Endothelial cell (in vitro differentiated cells): ENCODE measurements at regions not wholly inside any gene's neighbourhood (a gene's known extent, or its start where the extent isn't known, plus 50 kb on each side); places are given as distances from the start of the nearest gene placed in this dataset.

Source experiments
- DNase-seq: peaks from one replicate; pipeline ENCODE4 v3.0.0; 2021; ENCODE audit warnings: low spot score
- H3K27ac Mint-ChIP-seq: one replicate; pipeline ENCODE4 v1.8.0; 2021; ENCODE audit warnings: mixed read lengths, inconsistent platforms; ENCODE audit not compliant: unreplicated experiment
- H3K27me3 Mint-ChIP-seq: one replicate; pipeline ENCODE4 v1.8.0; 2021; ENCODE audit warnings: mild to moderate bottlenecking, moderate library complexity, mixed read lengths, inconsistent platforms; ENCODE audit not compliant: unreplicated experiment
- H3K36me3 Mint-ChIP-seq: one replicate; pipeline ENCODE4 v1.8.0; 2021; ENCODE audit warnings: mild to moderate bottlenecking, low read depth, mixed read lengths, inconsistent platforms; ENCODE audit not compliant: unreplicated experiment
- H3K4me1 Mint-ChIP-seq: one replicate; pipeline ENCODE4 v1.8.0; 2021; ENCODE audit warnings: mild to moderate bottlenecking, mixed read lengths, inconsistent platforms; ENCODE audit not compliant: unreplicated experiment
- H3K4me3 Mint-ChIP-seq: one replicate; pipeline ENCODE4 v1.8.0; 2021; ENCODE audit warnings: mild to moderate bottlenecking, mixed read lengths, inconsistent platforms; ENCODE audit not compliant: unreplicated experiment
- H3K9me3 Mint-ChIP-seq: one replicate; pipeline ENCODE4 v1.8.0; 2021; ENCODE audit warnings: mixed read lengths, inconsistent platforms; ENCODE audit not compliant: unreplicated experiment
- TF ChIP-seq, protein P1 (sequence below): fragments of 200-600 bp; sonication (generic); IDR thresholded peaks from one replicate; pipeline ENCODE4 v1.5.0; 2021; ENCODE audit warnings: antibody characterized with exemption; ENCODE audit not compliant: unreplicated experiment

DNA sequence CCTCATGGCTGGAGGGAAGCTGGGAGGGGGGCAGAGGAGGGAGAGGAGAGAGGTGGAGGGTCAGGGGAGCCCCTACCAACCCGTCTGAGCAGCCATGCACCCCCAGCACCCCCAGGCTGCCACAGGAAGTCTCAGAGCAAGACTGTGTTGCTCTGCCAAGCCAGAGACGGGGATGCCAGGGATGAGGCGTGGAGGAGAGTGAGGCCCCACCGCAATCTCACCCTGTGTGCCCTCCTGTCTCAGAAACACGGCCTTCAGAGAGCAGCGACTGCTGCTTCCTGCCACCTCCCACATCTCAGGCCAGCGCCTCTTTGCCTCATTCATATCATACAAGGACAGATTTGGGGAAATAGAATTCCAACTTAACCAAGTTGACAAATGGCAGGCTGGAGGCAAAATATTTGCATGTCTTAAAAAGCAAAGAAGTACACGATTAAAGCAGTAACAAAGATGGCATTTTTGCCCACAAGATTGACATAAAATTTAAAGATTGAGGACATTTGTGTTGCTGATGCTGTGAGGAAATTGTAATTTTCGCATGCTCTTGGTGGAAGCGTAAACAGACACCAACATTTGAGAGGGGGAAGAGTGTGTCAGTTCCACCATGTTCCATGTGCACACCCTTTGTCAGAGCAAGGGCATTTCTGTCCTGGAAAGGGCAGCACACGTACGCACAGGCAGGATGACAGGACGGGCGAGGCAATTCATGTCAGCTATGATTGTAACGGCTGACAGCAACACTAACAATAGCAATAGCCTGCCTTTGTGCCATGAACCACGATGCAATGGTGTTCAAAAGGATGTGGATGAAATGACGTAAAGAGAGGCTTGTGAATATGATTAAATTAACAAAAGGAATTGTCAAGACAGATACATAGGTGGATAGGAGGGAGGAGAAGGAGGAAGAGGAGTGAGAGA, 59.0 kb upstream of the BACE2 start:
- Mint-ChIP-seq H3K27ac (no peak overlapping the region), H3K27me3 (peaks cover 3% of the 10 kb centered on the region)

DNA sequence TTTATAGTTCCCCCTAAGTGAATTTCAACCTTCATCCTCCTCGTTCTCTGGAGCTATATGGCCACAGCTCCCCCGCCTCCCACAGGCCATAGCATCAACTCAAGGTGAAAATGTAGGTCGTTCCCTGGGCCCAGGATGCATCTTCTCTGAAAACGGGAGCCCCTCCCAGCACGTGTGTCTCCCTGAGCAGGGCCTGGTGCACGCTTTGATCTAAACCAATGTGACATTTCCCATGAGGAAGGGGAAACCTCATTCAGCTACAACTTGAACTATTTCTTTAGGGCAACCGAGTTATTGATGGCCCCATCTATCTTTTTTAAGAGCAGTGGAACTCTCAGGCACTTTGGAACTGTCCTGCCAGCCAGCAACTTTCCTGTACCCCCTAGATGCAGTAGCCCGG, 57.8 kb upstream of the BACE2 start:
- DNase-seq = no peak
- TF ChIP-seq, protein P1, sequence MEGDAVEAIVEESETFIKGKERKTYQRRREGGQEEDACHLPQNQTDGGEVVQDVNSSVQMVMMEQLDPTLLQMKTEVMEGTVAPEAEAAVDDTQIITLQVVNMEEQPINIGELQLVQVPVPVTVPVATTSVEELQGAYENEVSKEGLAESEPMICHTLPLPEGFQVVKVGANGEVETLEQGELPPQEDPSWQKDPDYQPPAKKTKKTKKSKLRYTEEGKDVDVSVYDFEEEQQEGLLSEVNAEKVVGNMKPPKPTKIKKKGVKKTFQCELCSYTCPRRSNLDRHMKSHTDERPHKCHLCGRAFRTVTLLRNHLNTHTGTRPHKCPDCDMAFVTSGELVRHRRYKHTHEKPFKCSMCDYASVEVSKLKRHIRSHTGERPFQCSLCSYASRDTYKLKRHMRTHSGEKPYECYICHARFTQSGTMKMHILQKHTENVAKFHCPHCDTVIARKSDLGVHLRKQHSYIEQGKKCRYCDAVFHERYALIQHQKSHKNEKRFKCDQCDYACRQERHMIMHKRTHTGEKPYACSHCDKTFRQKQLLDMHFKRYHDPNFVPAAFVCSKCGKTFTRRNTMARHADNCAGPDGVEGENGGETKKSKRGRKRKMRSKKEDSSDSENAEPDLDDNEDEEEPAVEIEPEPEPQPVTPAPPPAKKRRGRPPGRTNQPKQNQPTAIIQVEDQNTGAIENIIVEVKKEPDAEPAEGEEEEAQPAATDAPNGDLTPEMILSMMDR = no peak
- peaks cover 19% of the 10 kb centered on the region for H3K4me1 Mint-ChIP-seq
- H3K9me3 Mint-ChIP-seq = no peaks in the 10 kb centered on the region
- peaks cover 3% of the 10 kb centered on the region for H3K27me3 Mint-ChIP-seq
- H3K36me3 Mint-ChIP-seq = peaks cover 11% of the 10 kb centered on the region
- no peak overlapping the region for H3K4me3 Mint-ChIP-seq
- no peak overlapping the region for H3K27ac Mint-ChIP-seq

More for the DNA sequence above, 59.0 kb upstream of the BACE2 start:
- Mint-ChIP-seq H3K9me3 (no peaks in the 10 kb centered on the region), H3K4me3 (no peak overlapping the region), H3K36me3 (peaks cover 16% of the 10 kb centered on the region), H3K4me1 (peaks cover 23% of the 10 kb centered on the region)
- DNase-seq = no peak
- TF ChIP-seq, protein P1 = no peak

DNA sequence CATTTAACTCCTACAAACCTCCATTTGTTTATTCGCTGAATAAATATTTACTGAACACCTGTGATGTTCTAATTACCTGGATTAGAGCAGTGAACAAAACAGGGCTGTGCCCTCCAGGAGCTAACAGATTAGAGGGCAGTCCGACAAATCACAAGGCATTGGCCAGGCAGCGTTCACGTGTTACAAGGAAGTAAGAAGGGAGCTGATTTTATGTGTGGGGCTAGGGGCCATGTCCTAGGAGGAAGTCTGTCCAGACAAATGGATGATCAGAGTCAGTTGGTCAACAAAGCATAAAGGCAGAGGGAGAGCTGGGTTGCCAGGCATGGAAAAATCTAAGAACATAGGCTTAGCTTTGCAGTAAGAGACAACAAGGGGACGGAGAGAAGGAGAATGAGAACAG, 57.3 kb upstream of the BACE2 start:
- Mint-ChIP-seq H3K4me3 (peak overlapping the region; percentile 5), H3K4me1 (peaks cover 19% of the 10 kb centered on the region), H3K36me3 (peaks cover 11% of the 10 kb centered on the region), H3K9me3 (no peaks in the 10 kb centered on the region), H3K27me3 (peaks cover 3% of the 10 kb centered on the region), H3K27ac (peak overlapping the region; percentile 52)
- DNase-seq = no peak
- TF ChIP-seq, protein P1 = no peak

DNA sequence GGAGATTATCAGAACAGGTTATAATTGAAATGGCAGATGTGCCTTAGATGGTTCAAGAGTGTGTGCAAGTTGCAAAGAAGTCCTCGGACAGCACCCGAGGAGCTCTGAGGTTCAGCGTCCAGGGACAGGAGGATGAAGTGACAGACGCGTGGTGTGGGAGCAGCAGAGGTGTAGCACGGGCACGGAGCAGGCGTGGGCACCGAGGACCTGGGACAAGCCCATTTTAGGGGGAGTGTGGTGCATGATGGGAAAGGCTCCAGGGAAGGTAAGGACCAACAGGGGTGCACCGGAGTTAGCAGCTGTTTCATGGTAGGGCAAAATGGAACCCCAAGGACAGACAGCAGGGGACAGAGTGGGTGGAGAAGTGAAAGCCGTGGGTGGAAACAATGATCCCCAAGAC, 56.3 kb upstream of the BACE2 start:
- no peak for DNase-seq
- TF ChIP-seq, protein P1 = no peak
- H3K4me1 Mint-ChIP-seq = peaks cover 19% of the 10 kb centered on the region

More for the DNA sequence above, 56.3 kb upstream of the BACE2 start:
- H3K27me3 Mint-ChIP-seq = peaks cover 3% of the 10 kb centered on the region
- H3K9me3 Mint-ChIP-seq = no peaks in the 10 kb centered on the region
- peaks cover 11% of the 10 kb centered on the region for H3K36me3 Mint-ChIP-seq
- H3K4me3 Mint-ChIP-seq = peak overlapping the region; percentile 6
- H3K27ac Mint-ChIP-seq = no peak overlapping the region
